Ascending aorta (tissue), 2 donors: ENCODE measurements at regions not wholly inside any gene's neighbourhood (a gene's known extent, or its start where the extent isn't known, plus 50 kb on each side); places are given as distances from the start of the nearest gene placed in this dataset.

Source experiments
- DNase-seq, 2 donors: peaks; one replicate each; pipeline ENCODE4 v3.0.0-alpha.2; 2019; ENCODE audit warnings: low spot score in 2 of 2
- H3K27ac ChIP-seq, 2 donors: fragments of 200-600 bp; sonication (generic); one replicate each; pipeline ENCODE4 v1.5.1; 2016 to 2017; ENCODE audit warnings: mild to moderate bottlenecking in 1 of 2
- H3K27me3 ChIP-seq: fragments of 200-600 bp; sonication (generic); one replicate; pipeline ENCODE4 v1.5.1; 2017
- H3K36me3 ChIP-seq, 2 donors: fragments of 200-600 bp; sonication (generic); one replicate each; pipeline ENCODE4 v1.5.1; 2016
- H3K4me1 ChIP-seq, 2 donors: fragments of 200-600 bp; sonication (generic); one replicate each; pipeline ENCODE4 v1.5.1; 2016 to 2017; ENCODE audit warnings: mild to moderate bottlenecking in 1 of 2
- H3K4me3 ChIP-seq, 2 donors: fragments of 200-600 bp; sonication (generic); one replicate each; pipeline ENCODE4 v1.5.1; 2016 to 2017; ENCODE audit warnings: mild to moderate bottlenecking in 1 of 2
- H3K9me3 ChIP-seq, 2 donors: fragments of 200-600 bp; sonication (generic); one replicate each; pipeline ENCODE4 v1.5.1; 2016
- intact Hi-C: fragments of 100-400 bp; cut with DNase I; formaldehyde crosslinking; loops from one replicate; pipeline ENCODE4 v1.15.1; 2023
- TF ChIP-seq, protein P1 (sequence below), 3 experiments: fragments of 200-600 bp in 2 of 3; fragments of 450-650 bp in 1 of 3; sonication (generic) in 2 of 3; IDR thresholded peaks; one replicate each; pipeline ENCODE4 v1.5.1; 2016 to 2019; ENCODE audit warnings: antibody characterized with exemption in 3 of 3, mild to moderate bottlenecking in 1 of 3, moderate library complexity in 1 of 3

DNA sequence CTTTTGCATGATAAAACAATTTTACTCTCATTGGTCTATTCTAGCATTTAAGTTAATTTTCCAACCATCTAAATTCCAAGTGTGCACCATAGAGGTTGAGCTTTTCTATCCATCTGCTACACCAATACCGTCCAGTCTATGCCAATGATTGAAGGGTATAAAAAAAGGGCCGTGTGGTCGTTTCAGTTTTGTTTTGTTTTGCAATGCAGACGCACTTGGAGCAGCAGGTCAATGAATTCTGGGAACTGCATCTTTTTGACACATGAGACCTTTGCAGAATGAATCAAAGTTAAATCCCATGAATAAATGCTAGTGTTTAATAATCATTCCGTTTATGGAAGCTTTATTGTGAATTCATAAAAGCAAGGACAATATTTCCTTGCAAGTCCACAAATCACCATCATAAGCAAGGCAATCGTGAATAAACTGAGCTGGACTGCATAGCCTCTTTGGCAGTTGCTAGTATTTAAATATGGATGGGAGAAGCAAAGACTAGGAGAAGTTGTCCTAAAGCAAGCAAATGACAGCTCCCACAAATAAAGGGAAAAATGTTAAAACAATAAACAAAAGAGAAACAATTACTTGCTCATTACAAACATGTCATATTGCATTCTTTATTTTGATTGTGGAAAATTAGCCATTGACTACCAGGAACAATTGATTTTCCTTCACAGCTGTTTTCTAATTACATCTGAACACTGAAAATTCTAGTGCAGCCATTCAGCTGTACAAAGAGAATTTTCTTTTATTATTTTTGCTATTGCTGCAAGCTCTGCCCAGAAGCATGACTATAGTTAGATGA, 649.7 kb upstream of the GJE1 start:
- TF ChIP-seq, protein P1, sequence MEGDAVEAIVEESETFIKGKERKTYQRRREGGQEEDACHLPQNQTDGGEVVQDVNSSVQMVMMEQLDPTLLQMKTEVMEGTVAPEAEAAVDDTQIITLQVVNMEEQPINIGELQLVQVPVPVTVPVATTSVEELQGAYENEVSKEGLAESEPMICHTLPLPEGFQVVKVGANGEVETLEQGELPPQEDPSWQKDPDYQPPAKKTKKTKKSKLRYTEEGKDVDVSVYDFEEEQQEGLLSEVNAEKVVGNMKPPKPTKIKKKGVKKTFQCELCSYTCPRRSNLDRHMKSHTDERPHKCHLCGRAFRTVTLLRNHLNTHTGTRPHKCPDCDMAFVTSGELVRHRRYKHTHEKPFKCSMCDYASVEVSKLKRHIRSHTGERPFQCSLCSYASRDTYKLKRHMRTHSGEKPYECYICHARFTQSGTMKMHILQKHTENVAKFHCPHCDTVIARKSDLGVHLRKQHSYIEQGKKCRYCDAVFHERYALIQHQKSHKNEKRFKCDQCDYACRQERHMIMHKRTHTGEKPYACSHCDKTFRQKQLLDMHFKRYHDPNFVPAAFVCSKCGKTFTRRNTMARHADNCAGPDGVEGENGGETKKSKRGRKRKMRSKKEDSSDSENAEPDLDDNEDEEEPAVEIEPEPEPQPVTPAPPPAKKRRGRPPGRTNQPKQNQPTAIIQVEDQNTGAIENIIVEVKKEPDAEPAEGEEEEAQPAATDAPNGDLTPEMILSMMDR (IDR thresholded peaks at IDR 0.05) = no peak
- Histone ChIP-seq H3K4me3 (peak overlapping the region; percentile 7 to 51), H3K36me3 (no peaks in the 10 kb centered on the region), H3K4me1 (no peaks in the 10 kb centered on the region), H3K27ac (peak overlapping the region; percentile 1 to 19), H3K27me3 (no peaks in the 10 kb centered on the region), H3K9me3 (no peaks in the 10 kb centered on the region)
- DNase-seq = no peak
- intact Hi-C loops = no loop called here

DNA sequence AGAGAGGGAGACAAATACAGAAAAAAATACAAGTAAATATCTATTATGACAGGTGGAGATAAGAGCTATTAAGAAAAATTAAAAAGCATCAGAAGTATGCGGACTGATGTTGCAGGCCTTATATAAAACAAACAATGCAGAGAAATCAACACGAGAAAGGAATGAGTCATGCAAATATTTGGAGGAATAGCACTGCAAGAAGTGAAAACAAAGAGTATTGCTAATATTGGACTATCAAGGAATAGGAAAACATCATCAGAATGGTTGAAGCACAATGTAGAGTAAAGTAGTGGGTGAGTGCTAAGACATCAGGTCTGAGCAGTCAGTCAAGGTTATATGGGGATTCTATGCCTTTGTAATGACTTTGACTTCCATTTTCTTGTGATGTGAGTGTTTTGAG, 657.5 kb upstream of the GJE1 start:
- Histone ChIP-seq H3K4me1 (no peaks in the 10 kb centered on the region), H3K4me3 (no peak overlapping the region), H3K27me3 (no peaks in the 10 kb centered on the region), H3K27ac (no peak overlapping the region), H3K36me3 (no peaks in the 10 kb centered on the region), H3K9me3 (no peaks in the 10 kb centered on the region)
- no peak for DNase-seq
- intact Hi-C loops = no loop called here
- TF ChIP-seq, protein P1 (IDR thresholded peaks at IDR 0.05) = no peak

DNA sequence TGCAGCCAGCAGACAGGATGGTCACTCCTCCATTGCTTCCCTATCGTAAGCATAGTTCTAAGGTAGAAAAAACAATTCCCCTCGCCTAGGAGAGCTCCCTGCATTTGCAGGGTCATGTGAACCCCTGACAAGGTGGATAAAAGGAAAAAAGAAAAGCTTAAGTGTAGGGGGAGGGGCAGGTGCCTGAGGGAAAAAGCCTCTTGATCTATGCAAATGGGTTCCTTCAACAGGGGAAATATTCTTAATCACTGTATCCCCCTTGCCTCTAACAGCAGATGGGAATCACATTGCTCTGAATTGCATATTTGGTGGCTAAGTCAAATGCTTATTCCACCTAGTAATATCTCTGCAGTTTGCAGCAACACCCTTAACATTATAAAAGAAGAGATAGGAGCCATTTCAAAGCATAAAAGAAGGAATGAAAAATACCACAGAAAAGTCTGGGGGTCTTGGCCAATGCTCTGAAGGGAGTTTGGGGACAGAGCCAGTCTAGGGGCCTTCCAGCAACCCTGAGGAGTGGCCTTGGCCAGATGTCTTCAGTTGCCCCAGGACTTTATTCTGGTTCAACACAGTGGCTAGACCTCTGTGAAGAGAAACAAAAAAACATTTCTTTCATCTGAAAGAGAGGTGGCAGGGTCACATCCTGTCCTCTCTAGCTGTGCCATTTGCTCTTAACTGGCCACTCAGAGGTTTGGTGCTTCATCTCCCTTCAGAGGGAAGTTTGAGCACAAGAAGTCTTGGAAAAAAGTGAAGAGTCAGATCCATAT, 660.4 kb upstream of the GJE1 start:
- no peak for DNase-seq
- Histone ChIP-seq H3K9me3 (no peaks in the 10 kb centered on the region), H3K36me3 (no peaks in the 10 kb centered on the region), H3K27ac (no peak overlapping the region), H3K4me3 (no peak overlapping the region), H3K4me1 (peaks cover 0 to 7% of the 10 kb centered on the region in 2 donors), H3K27me3 (no peaks in the 10 kb centered on the region)
- intact Hi-C loops = no loop called here
- TF ChIP-seq, protein P1 (IDR thresholded peaks at IDR 0.05) = no peak

DNA sequence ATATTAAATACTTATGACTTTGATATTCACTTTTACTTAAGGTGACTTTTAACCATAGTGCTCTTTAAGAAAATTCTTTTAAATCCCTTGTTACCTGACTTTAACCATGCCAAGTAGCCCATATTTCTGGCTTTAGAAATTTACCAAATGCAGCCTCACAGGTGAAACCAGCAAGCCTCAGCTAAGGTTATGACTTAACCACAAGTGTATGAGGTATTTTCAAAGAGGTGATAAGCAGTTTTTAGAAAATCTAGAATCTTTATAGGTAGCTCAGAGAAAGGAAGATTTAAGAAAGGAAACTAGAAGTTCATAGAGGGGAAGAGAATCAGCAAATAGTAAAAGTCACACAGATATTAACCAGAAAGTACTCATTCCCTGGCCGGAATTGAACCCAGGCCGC, 661.9 kb upstream of the GJE1 start:
- peaks cover 0 to 7% of the 10 kb centered on the region in 2 donors for H3K4me1 ChIP-seq
- H3K36me3 ChIP-seq = no peaks in the 10 kb centered on the region
- no peak for DNase-seq
- H3K4me3 ChIP-seq = no peak overlapping the region
- H3K9me3 ChIP-seq = no peaks in the 10 kb centered on the region
- intact Hi-C loops = no loop called here
- no peaks in the 10 kb centered on the region for H3K27me3 ChIP-seq
- H3K27ac ChIP-seq = no peak overlapping the region
- TF ChIP-seq, protein P1 (IDR thresholded peaks at IDR 0.05) = no peak

DNA sequence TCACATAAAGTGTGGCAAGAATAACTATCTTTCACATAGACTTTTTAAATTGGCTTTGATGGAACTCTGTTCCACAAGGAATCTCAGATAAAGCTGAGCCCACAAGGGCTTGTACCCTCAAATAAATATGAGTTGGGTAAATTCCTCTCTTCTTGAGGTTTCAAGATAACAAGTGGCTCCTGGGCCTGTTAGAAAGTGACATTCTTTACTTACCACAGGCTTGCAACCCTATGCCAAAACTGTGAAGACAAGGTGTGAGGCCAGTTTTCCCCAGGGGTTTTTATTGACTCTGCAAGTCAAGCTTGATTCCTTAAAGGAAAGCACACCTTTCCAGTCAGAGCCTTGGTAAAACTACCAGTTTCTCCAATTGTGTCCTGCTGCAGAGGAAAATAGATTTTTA, 664.8 kb upstream of the GJE1 start:
- H3K27ac ChIP-seq = peak overlapping the region; percentile 3 to 59
- H3K9me3 ChIP-seq = no peaks in the 10 kb centered on the region
- no peaks in the 10 kb centered on the region for H3K27me3 ChIP-seq
- no peak overlapping the region for H3K4me3 ChIP-seq
- no peak for DNase-seq
- H3K4me1 ChIP-seq = peaks cover 0 to 7% of the 10 kb centered on the region in 2 donors
- TF ChIP-seq, protein P1 (IDR thresholded peaks at IDR 0.05) = no peak
- intact Hi-C loops = no loop called here
- H3K36me3 ChIP-seq = no peaks in the 10 kb centered on the region
